Upper lobe of left lung (tissue), 4 donors: ENCODE measurements at regions not wholly inside any gene's neighbourhood (a gene's known extent, or its start where the extent isn't known, plus 50 kb on each side); places are given as distances from the start of the nearest gene placed in this dataset.

ENCODE experiments used
- CTCF ChIP-seq, 6 experiments: fragments of 450-650 bp in 4 of 6; fragments of 200-600 bp in 2 of 6; sonication (generic) in 2 of 6; IDR thresholded peaks; one replicate each; pipeline ENCODE4 v1.5.1; 2016 to 2019; ENCODE audit warnings: antibody characterized with exemption in 6 of 6
- POLR2A ChIP-seq, 4 donors: fragments of 450-650 bp; IDR thresholded peaks; one replicate each; pipeline ENCODE4 v1.5.1; 2016 to 2017; ENCODE audit warnings: antibody characterized with exemption in 4 of 4, mild to moderate bottlenecking in 2 of 4

- TF ChIP-seq CTCF (IDR thresholded peaks at IDR 0.05) (no peak), POLR2A (IDR thresholded peaks at IDR 0.05) (no peak)
These were observed 343.0 kb upstream of the THRB start for GRCh38 chr3:24837601-24838000.
